WTC11 (cell line): ENCODE measurements at regions not wholly inside any gene's neighbourhood (a gene's known extent, or its start where the extent isn't known, plus 50 kb on each side); places are given as distances from the start of the nearest gene placed in this dataset.

ENCODE experiments used
- CREB1 ChIP-seq: sonication (generic); formaldehyde crosslinking; IDR thresholded peaks from 2 replicates; pipeline ENCODE4 v1.8.0; 2023; ENCODE audit warnings: mild to moderate bottlenecking, missing genetic modification reagents
- CTCF ChIP-seq: fragments of 200-600 bp; IDR thresholded peaks from 2 replicates; pipeline ENCODE4 v1.8.0; 2022; ENCODE audit warnings: antibody characterized with exemption
- FOXP1 ChIP-seq: sonication (generic); formaldehyde crosslinking; IDR thresholded peaks from 2 replicates; pipeline ENCODE4 v1.8.0; 2022; ENCODE audit warnings: missing genetic modification reagents, mild to moderate bottlenecking, moderate library complexity, borderline replicate concordance
- GABPB1 ChIP-seq: sonication (generic); formaldehyde crosslinking; IDR thresholded peaks from 2 replicates; pipeline ENCODE4 v1.8.1; 2023; ENCODE audit warnings: mild to moderate bottlenecking, missing genetic modification reagents
- SMAD3 ChIP-seq: sonication (generic); formaldehyde crosslinking; IDR thresholded peaks from 2 replicates; pipeline ENCODE4 v1.8.0; 2022; ENCODE audit warnings: missing genetic modification reagents, mild to moderate bottlenecking, borderline replicate concordance
- SP1 ChIP-seq: sonication (generic); formaldehyde crosslinking; conservative IDR thresholded peaks from 2 replicates; pipeline ENCODE4 v1.8.1; 2022; ENCODE audit warnings: missing genetic modification reagents
- TCF7 ChIP-seq: sonication (generic); formaldehyde crosslinking; IDR thresholded peaks from 2 replicates; pipeline ENCODE4 v1.8.0; 2022; ENCODE audit warnings: mild to moderate bottlenecking, low read depth, missing genetic modification reagents, moderate library complexity
- ZNF671 ChIP-seq: fragments of 250-450 bp; sonication (Bioruptor Pico); IDR thresholded peaks from 2 replicates; pipeline ENCODE4 v1.8.0; 2021; ENCODE audit warnings: mild to moderate bottlenecking

- TF ChIP-seq FOXP1 (no peak), SP1 (CRISPR knock-in tag) (no peak), GABPB1 (CRISPR knock-in tag) (no peak), ZNF671 (CRISPR knock-in tag) (no peak), CTCF (no peak), CREB1 (CRISPR knock-in tag) (no peak), SMAD3 (CRISPR knock-in tag) (no peak), TCF7 (CRISPR knock-in tag) (no peak)
These were observed 439.3 kb upstream of the DAB2 start for GRCh38 chr5:39863926-39864552.
